Testis (tissue), 2 donors: ENCODE measurements at regions not wholly inside any gene's neighbourhood (a gene's known extent, or its start where the extent isn't known, plus 50 kb on each side); places are given as distances from the start of the nearest gene placed in this dataset.
A peak's percentile ranks its signal among the peaks of the same experiment; 100 is the strongest.
"Not testable (repeated sequence)": the region's sequence is repeated elsewhere in the genome, so short reads cannot be mapped to it uniquely, and the experiment has no call there.

Experiments
- DNase-seq: peaks from one replicate; pipeline ENCODE4 v3.0.0-alpha.2; 2019
- H3K27ac ChIP-seq, 2 donors: fragments of 200-600 bp; sonication (generic); one replicate each; pipeline ENCODE4 v1.5.1; 2019
- H3K27me3 ChIP-seq: fragments of 200-600 bp; sonication (generic); one replicate; pipeline ENCODE4 v1.5.1; 2019
- H3K36me3 ChIP-seq: fragments of 200-600 bp; sonication (generic); one replicate; pipeline ENCODE4 v1.5.1; 2017; ENCODE audit warnings: low read depth; ENCODE audit errors: missing control alignments
- H3K4me1 ChIP-seq: fragments of 200-600 bp; sonication (generic); one replicate; pipeline ENCODE4 v1.5.1; 2019
- H3K4me3 ChIP-seq, 2 donors: fragments of 200-600 bp; sonication (generic); one replicate each; pipeline ENCODE4 v1.5.1; 2017 to 2019
- H3K9me3 ChIP-seq: fragments of 200-600 bp; sonication (generic); one replicate; pipeline ENCODE4 v1.5.1; 2017
- CTCF ChIP-seq, 3 experiments: fragments of 450-650 bp in 2 of 3; fragments of 200-600 bp in 1 of 3; sonication (generic) in 1 of 3; IDR thresholded peaks; one replicate each; pipeline ENCODE4 v1.5.1; 2016 to 2019; ENCODE audit warnings: antibody characterized with exemption in 3 of 3, mild to moderate bottlenecking in 2 of 3, moderate library complexity in 1 of 3
- POLR2A ChIP-seq: fragments of 450-650 bp; IDR thresholded peaks from one replicate; pipeline ENCODE4 v1.6.1; 2017; ENCODE audit warnings: antibody characterized with exemption, mild to moderate bottlenecking, moderate library complexity
- WGBS, 2 donors: methylation state at CpG; one replicate each; pipeline ENCODE4 v1.1.5; 2018; 5-methylcytosine and 5-hydroxymethylcytosine counted together
- intact Hi-C: fragments of 100-400 bp; cut with DNase I; formaldehyde crosslinking; loops from one replicate; pipeline ENCODE4 v1.15.1; 2023; ENCODE audit warnings: low total_unique reads

GRCh38 chr6:27811451-27811772, 100.8 kb downstream of the OR2B2 start:
- TF ChIP-seq CTCF (IDR thresholded peaks at IDR 0.05) = no peak
- no peak for TF ChIP-seq POLR2A
- Histone ChIP-seq H3K27me3 (no peaks in the 10 kb centered on the region), H3K36me3 (no peaks in the 10 kb centered on the region), H3K4me1 (peaks cover 14% of the 10 kb centered on the region), H3K9me3 (no peaks in the 10 kb centered on the region), H3K27ac (peak overlapping the region in 1 of 2 donors; percentile 85), H3K4me3 (no peak overlapping the region)
- DNase-seq = no peak
- intact Hi-C loops = no loop called here

GRCh38 chr6:27810768-27811450, 101.3 kb downstream of the OR2B2 start:
- peaks cover 14% of the 10 kb centered on the region for H3K4me1 ChIP-seq
- peak overlapping the region; percentile 57 to 74 for H3K4me3 ChIP-seq
- WGBS, 2 donors = 18 to 25% methylated on average over 11 of the region's 11 CpGs
- H3K27ac ChIP-seq = peak overlapping the region; percentile 85
- intact Hi-C loops = no loop called here
- no peaks in the 10 kb centered on the region for H3K9me3 ChIP-seq
- H3K36me3 ChIP-seq = no peaks in the 10 kb centered on the region
- no peaks in the 10 kb centered on the region for H3K27me3 ChIP-seq
- no peak for TF ChIP-seq POLR2A
- TF ChIP-seq CTCF (IDR thresholded peaks at IDR 0.05) = no peak
- DNase-seq = no peak

GRCh38 chr6:27809939-27810767, 102.0 kb downstream of the OR2B2 start:
- TF ChIP-seq CTCF (IDR thresholded peaks at IDR 0.05) (no peak), POLR2A (peak; percentile 98)
- 1 to 2% methylated on average over 20 to 51 of the region's 51 CpGs for WGBS, 2 donors
- H3K4me3 ChIP-seq = peak overlapping the region; percentile 57 to 74
- intact Hi-C loops = no loop called here
- no peaks in the 10 kb centered on the region for H3K27me3 ChIP-seq
- no peaks in the 10 kb centered on the region for H3K9me3 ChIP-seq
- H3K4me1 ChIP-seq = peaks cover 11% of the 10 kb centered on the region
- H3K36me3 ChIP-seq = no peaks in the 10 kb centered on the region
- peak; percentile 92 for DNase-seq
- peak overlapping the region; percentile 85 for H3K27ac ChIP-seq

GRCh38 chr6:27809067-27809938, 102.9 kb downstream of the OR2B2 start:
- no peak for TF ChIP-seq CTCF (IDR thresholded peaks at IDR 0.05)
- no peak for TF ChIP-seq POLR2A
- peak overlapping the region; percentile 57 to 74 for H3K4me3 ChIP-seq

GRCh38 chr6:27808242-27809066, 103.7 kb downstream of the OR2B2 start:
- intact Hi-C loops, H3K27me3 ChIP-seq, H3K9me3 ChIP-seq, H3K36me3 ChIP-seq, DNase-seq: not testable (repeated sequence)
- WGBS, 2 donors = 7 to 14% methylated on average over 15 to 29 of the region's 43 CpGs
- Histone ChIP-seq H3K4me3 (peak overlapping the region; percentile 54 to 69), H3K4me1 (peaks cover 11% of the 10 kb centered on the region), H3K27ac (peak overlapping the region; percentile 82 to 92)

More at GRCh38 chr6:27809067-27809938, 102.9 kb downstream of the OR2B2 start:
- intact Hi-C loops = no loop called here
- 14 to 21% methylated on average over 7 of the region's 7 CpGs for WGBS, 2 donors
- Histone ChIP-seq H3K9me3 (no peaks in the 10 kb centered on the region), H3K27me3 (no peaks in the 10 kb centered on the region), H3K27ac (peak overlapping the region; percentile 82 to 92), H3K36me3 (no peaks in the 10 kb centered on the region), H3K4me1 (peaks cover 11% of the 10 kb centered on the region)
- no peak for DNase-seq

GRCh38 chr6:27807441-27808241, 104.6 kb downstream of the OR2B2 start:
- H3K4me1 ChIP-seq = peaks cover 11% of the 10 kb centered on the region
- peak overlapping the region; percentile 54 to 69 for H3K4me3 ChIP-seq
- H3K9me3 ChIP-seq, H3K27me3 ChIP-seq, intact Hi-C loops, H3K36me3 ChIP-seq: not testable (repeated sequence)
- peak; percentile 85 for DNase-seq
- 1% methylated on average over 32 to 42 of the region's 43 CpGs for whole genome bisulfite sequencing, 2 donors
- peak overlapping the region; percentile 82 to 92 for H3K27ac ChIP-seq
